HG03460 (cell line): ENCODE measurements at regions not wholly inside any gene's neighbourhood (a gene's known extent, or its start where the extent isn't known, plus 50 kb on each side); places are given as distances from the start of the nearest gene placed in this dataset.

ENCODE experiments used
- ATAC-seq: cut with Tn5 transposase; IDR thresholded peaks from one replicate; pipeline ENCODE4 v1.9.1; 2021; ENCODE audit not compliant: unreplicated experiment

DNA sequence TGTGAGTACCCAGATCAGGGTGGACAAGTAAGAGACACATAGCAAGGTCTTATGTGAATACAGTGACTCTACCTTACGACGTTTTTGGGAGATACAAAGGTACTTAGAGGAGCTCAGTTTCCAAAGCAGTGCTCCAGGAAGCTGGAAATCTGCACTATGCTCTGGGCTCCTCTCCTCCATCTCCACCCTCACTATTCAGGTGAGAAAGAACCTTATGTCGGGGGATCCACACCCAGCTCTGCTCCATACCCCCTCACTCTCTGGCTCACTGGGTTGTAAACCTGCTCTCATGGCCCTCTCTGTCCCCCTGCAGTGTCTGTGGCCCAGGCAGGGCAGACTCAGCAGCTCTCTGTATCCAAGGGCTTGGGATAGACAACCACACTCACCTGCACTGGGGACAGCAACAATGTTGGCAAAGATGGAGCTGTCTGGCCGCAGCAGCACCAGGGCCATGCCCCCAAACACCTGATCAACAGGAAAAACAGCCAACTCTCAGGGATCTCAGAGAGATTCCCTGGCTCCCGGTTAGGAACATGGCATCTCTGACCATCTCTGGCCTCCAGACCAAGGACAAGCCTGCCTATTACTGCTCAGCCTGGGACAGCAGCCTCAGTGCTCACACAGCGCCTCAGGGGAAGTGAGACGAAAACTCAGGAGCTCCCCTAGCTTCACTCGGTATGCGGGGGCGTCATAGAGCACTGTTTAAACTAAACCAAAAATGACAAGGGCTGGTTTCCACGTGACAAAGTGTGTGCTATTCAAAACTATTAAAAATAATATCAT lies 60.9 kb upstream of the TOP3B start:
- ATAC-seq = no peak

DNA sequence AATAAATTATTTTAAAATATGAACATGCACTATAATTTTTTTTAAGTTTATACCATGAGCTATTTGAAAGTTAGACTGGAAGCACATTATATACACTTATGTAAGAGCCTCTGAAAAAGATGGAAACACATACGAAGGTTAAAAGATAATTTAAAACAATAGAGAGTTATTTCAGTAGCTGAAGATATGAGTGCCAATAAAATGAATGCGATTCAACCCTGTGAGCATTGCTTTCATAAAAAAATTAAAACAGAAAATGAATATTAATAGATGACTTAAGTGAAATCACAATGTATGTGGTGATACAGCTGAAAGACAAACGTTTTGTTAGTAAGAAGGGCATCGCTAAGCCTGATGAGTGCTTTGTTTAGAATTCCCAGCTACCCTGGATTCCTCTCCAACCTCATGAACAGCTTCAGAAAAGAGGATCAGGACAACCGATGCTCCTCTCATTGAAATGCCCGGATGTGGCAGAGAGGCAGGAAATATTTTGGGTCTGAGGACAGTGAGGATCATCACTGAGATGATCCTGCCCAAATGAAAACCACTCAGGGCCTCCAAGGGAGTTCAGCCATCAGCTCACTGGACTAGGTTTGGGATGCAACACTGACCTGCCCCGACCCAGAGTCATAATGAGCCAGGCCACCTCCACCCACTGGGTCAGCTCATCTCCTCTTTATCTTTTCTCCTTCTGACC lies 60.2 kb upstream of the TOP3B start:
- ATAC-seq = no peak

GRCh38 chr22:22042009-22042408 lies 59.4 kb upstream of the TOP3B start:
- ATAC-seq = no peak

DNA sequence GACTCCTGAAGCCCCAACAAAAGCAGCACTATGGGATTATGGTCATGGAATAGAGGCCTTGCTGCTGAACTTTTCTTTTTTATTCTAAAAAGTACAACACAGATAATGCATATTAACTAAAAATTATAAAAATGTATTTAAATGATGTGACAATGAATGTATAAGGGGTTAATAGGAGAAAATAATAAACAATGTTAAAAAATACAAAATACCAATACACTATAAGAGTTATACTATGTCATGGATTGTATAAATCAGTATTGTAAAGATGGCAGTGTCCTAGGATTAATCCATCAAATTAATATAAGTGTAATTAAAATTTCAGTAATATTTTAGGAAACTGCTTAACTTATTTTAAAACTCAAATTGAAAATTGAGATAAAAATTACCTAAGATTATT lies 58.3 kb upstream of the TOP3B start:
- ATAC-seq = no peak

GRCh38 chr22:22040472-22040871 lies 57.9 kb upstream of the TOP3B start:
- no peak for ATAC-seq

DNA sequence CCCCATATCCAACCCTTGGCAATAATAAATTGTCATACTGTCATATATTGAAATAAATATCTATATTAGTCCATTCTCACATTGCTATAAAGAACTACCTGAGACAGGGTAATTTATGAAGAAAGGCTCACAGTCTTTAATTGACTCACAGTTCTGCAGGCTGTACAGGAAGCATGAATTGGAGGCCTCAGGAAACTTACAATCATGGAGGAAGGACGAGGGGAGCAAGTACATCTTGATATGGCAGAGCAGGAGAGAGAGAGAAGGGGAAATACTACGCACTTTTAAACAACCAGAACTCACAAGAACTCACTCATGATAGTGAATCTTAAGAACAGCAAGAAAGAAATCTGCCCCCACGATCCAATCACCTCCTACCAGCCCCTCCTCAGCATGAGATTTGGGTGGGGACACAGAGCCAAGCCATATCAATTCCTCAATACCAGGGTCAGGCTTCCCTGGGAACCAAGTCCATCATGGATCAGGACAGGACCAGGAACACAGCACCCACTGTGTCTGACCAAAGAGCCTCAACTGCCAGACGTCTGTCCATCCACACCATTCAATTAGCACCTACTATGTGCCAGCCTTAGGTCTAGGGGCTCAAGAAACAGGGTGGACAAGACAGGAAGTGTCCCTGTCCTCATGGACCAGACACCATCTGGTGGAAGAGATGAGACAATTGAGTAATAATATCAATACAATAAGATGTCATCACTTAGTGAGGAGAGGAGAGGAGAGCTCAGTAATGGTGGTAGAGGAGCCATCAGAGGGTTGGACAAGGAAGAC lies 56.9 kb upstream of the TOP3B start:
- ATAC-seq = no peak

GRCh38 chr22:22038178-22038880 lies 55.7 kb upstream of the TOP3B start:
- no peak for ATAC-seq

DNA sequence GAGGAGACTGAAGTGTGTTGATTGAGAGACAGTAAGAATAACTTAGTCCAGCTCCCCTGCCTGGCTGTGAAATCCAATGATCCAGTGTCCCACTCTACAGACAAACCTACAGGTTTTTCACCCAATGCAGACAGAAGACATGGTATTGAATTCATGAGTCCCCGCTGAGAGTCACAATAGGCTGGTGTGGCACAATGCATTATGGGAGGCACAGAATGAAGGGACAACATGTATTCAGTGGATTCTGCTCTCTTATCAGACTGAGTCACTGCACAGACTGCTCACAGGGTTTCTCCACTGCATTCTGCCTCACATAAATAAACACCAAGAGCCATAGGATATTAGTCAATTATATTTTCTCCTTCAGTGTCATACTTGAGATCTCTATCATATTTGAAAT lies 55.2 kb upstream of the TOP3B start:
- ATAC-seq = no peak

GRCh38 chr22:22037229-22037628 lies 54.6 kb upstream of the TOP3B start:
- ATAC-seq = no peak

- ATAC-seq = no peak
Measured at GRCh38 chr22:22036588-22036987, 54.0 kb upstream of the TOP3B start.

DNA sequence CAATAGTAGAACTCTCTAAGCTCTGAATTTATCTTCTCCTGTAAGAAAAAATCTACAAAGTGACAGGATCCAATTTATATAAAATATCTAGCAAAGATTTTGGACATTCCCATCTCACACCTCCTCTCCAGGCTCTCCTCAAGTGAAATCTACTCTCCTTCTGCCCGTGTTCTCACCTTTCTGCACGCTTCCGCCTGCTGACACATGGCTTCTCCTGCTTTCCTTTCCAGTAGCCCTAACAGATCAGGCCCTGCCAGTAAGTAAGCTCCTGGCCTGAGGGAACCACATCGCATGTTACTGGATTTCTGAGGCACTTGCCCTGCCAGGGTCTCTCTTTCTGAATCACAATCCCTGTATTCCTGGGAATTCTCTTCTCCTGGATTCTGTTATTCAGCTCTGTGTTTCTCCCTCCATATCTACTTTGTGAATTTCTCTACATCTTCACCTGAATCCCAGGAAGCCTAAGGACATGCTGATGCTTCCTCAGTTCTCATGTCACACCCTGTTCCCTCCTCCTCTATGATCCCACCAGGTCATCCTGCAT lies 53.3 kb upstream of the TOP3B start:
- ATAC-seq = no peak

DNA sequence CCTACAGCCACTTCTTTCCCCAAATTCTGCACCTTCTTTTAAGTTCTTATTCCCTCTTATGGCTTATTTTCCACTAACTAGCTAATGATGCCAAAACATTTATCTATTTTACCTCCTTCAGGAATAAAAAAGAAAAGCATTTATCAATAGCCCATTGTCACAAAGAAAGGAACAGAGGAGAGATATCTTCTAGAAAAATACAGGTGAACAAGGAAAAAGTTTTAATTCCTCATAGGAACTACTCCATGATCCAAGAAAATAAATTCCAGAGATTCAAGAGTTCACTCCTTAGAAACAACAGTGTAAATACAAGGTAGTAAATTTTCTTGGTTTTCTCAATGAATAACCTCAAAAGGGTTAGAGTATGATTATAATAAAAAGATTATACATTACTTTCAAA lies 52.6 kb upstream of the TOP3B start:
- ATAC-seq = no peak

GRCh38 chr22:22034469-22035132 lies 52.0 kb upstream of the TOP3B start:
- no peak for ATAC-seq

GRCh38 chr22:22033803-22034468 lies 51.3 kb upstream of the TOP3B start:
- ATAC-seq = no peak

DNA sequence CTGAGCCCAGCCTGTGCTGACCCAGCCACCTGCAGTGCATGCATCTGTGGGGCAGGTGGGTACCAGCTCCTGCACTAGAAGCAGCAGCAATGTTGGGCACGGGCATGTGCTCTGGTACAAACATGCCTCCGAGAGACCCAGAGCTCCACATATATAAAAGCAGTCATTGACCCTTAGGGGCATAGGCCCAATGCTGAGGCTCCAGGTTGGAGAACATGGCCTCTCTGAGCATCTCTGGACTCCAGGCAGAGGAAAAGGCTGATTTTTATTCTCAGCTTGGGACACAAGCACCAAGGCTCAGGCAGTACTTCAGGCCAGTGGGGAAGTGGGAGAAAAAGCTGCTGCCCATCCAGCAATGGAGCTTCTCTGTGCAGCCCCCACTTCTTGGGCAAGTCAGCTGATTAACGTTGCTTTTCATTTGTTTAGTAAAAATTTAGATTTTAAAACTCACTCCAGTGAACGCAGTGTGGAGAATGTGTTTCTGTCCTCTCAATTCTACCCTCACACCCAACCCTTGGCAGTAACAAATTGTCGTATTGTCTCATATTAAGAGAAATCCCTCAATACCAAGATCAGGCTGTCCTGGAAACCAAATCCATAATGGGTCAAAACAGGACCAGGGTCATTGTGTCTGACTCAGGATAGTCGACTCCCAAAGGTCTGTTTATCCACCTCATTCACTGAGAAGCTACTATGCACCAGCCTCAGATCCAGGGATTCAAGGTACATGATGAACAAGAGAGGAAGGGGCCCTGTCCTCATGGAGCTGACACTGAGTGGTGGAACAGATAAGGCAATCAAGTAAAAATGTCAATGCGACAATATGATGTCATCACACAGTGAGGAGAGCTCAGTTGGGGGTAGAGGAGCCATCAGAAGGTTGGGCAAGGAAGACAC lies 50.6 kb upstream of the TOP3B start:
- ATAC-seq = no peak

DNA sequence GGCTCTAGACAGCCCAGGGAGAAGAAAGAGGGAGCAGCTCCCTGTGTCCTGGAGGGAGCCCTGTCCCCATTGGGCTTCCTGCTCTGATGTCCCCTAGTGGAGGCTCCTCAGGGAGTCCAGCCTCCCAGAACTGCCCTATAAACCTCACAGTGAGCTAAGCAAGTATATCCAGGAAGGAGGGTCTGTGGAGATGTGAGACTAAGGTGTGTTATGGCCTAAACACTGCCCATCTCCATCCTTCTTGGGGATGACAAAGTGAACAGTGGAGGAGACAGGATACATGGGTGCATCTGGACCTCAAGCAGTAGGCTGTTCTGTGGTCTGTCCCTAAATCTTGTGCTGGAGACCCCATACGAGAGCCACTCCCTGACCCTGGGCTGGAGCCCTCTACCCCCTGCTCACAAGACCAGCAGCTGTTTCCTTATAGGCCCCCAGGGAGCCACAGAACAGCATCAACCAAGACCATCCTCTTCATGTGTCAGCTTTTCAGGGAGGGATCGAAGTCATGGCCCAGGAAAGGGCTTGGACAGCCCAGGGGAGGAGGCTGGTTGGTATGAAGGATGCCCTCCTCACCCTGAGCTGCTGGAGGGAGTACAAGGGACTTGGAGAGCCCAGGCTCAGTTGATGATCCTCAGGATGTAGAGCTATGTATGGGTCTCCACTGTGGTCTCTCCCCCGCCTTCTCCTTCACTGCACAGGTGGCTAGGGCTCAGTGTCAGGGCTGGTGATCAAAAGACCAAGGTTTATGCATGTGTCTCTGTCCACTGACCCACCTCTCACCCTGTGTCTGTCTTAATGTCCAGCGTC lies 49.7 kb upstream of the TOP3B start:
- no peak for ATAC-seq
